Psoas muscle (tissue), 7 donors: ENCODE measurements at regions not wholly inside any gene's neighbourhood (a gene's known extent, or its start where the extent isn't known, plus 50 kb on each side); places are given as distances from the start of the nearest gene placed in this dataset.

ENCODE experiments used
- ATAC-seq, 4 donors: fragments of 200-7000 bp; cut with Tn5 transposase; one replicate each; pipeline ENCODE4 v1.9.1; 2020; ENCODE audit warnings: moderate library complexity in 3 of 4, mild to moderate bottlenecking in 2 of 4
- DNase-seq, 2 donors: peaks; one replicate each; pipeline ENCODE4 v3.0.0-alpha.2; 2020
- H3K27ac ChIP-seq: fragments of 200-600 bp; one replicate; pipeline ENCODE4 v1.8.0; 2022
- H3K27me3 ChIP-seq, 3 donors: fragments of 200-600 bp in 1 of 3; one replicate each; pipeline versions ENCODE4 v1.6.1 to v1.8.0; 2013 to 2022; ENCODE audit warnings: low read length in 2 of 3, mild to moderate bottlenecking in 2 of 3, moderate library complexity in 1 of 3; ENCODE audit not compliant: insufficient read depth in 3 of 3
- H3K36me3 ChIP-seq, 2 donors: fragments of 200-600 bp in 1 of 2; one replicate each; pipeline versions ENCODE4 v1.6.1 to v1.8.0; 2013 to 2022; ENCODE audit warnings: low read depth in 1 of 2, mild to moderate bottlenecking in 1 of 2, moderate library complexity in 1 of 2; ENCODE audit not compliant: insufficient read depth in 1 of 2
- H3K4me1 ChIP-seq: fragments of 200-600 bp; one replicate; pipeline ENCODE4 v1.8.0; 2022
- H3K4me3 ChIP-seq: fragments of 200-600 bp; one replicate; pipeline ENCODE4 v1.8.0; 2022; ENCODE audit warnings: mild to moderate bottlenecking
- H3K9me3 ChIP-seq: fragments of 200-600 bp; one replicate; pipeline ENCODE4 v1.8.0; 2022
- CTCF ChIP-seq: fragments of 200-600 bp; IDR thresholded peaks from one replicate; pipeline ENCODE4 v1.8.0; 2022; ENCODE audit warnings: antibody characterized with exemption
- WGBS, 3 donors: extraction: QIAGEN DNeasy Blood & Tissue Kit; methylation state at CpG; one replicate each; pipeline versions ENCODE4 v1.1.6 to v1.1.7; 2013; 5-methylcytosine and 5-hydroxymethylcytosine counted together
- intact Hi-C, 2 donors: fragments of 100-400 bp; cut with DNase I; formaldehyde crosslinking; loops; one replicate each; pipeline versions ENCODE4 v1.11.0 to v1.14.2; 2022
- donor health status: healthy with polysubstance abuse.
- donor health status: DM: no; HTN: no; CAD: no; lungs with moderate emphysema.
- donor health status: Bipolar disorder and iron deficiency.
- donor health status: healthy.
- donor health status: DM: yes; HTN: yes; CAD: no.
- donor health status: DM: no; HTN: no; CAD: no.
- donor health status: DM: yes; HTN: yes; CAD: no.

- ATAC-seq (no peak), DNase-seq (no peak)
- intact Hi-C loops = no loop called here
- Histone ChIP-seq H3K4me1 (no peaks in the 10 kb centered on the region), H3K36me3 (no peaks in the 10 kb centered on the region), H3K27ac (no peak overlapping the region), H3K9me3 (no peaks in the 10 kb centered on the region), H3K4me3 (no peak overlapping the region), H3K27me3 (no peaks in the 10 kb centered on the region)
- no peak for TF ChIP-seq CTCF
- WGBS, 3 donors = 17 to 28% (median 27%) methylated on average over 2 of the region's 2 CpGs
These were observed 243.5 kb downstream of the FRK start for GRCh38 chr6:115817161-115817560.

- DNase-seq = no peak
- Histone ChIP-seq H3K9me3 (no peaks in the 10 kb centered on the region), H3K36me3 (no peaks in the 10 kb centered on the region), H3K27me3 (no peaks in the 10 kb centered on the region), H3K27ac (no peak overlapping the region), H3K4me1 (no peaks in the 10 kb centered on the region), H3K4me3 (no peak overlapping the region)
- no peak for ATAC-seq
- TF ChIP-seq CTCF = no peak
- 82 to 91% (median 90%) methylated on average over 1 of the region's 1 CpG for WGBS, 3 donors
- intact Hi-C loops = no loop called here
These were observed 245.8 kb downstream of the FRK start for GRCh38 chr6:115814907-115815306.

- ATAC-seq = no peak
- Histone ChIP-seq H3K4me3 (no peak overlapping the region), H3K9me3 (no peaks in the 10 kb centered on the region), H3K4me1 (no peaks in the 10 kb centered on the region), H3K27me3 (no peaks in the 10 kb centered on the region), H3K27ac (no peak overlapping the region), H3K36me3 (no peaks in the 10 kb centered on the region)
- no peak for TF ChIP-seq CTCF
- no peak for DNase-seq
- intact Hi-C loops = no loop called here
- WGBS, 3 donors = 82 to 87% (median 83%) methylated on average over 5 of the region's 5 CpGs
These were observed 249.2 kb downstream of the FRK start for GRCh38 chr6:115811541-115811940.

- intact Hi-C loops = no loop called here
- H3K9me3 ChIP-seq = no peaks in the 10 kb centered on the region
- no peaks in the 10 kb centered on the region for H3K27me3 ChIP-seq
- H3K4me1 ChIP-seq = no peaks in the 10 kb centered on the region
- no peak overlapping the region for H3K27ac ChIP-seq
- 34 to 43% (median 38%) methylated on average over 1 of the region's 1 CpG for WGBS, 3 donors
- DNase-seq (no peak), ATAC-seq (no peak)
- H3K4me3 ChIP-seq = no peak overlapping the region
- H3K36me3 ChIP-seq = no peaks in the 10 kb centered on the region
- no peak for TF ChIP-seq CTCF
These were observed 262.5 kb downstream of the FRK start for GRCh38 chr6:115798229-115798628.

GRCh38 chr6:115796829-115797228 lies 263.9 kb downstream of the FRK start:
- no peak for ATAC-seq
- WGBS, 3 donors = 75 to 76% (median 75%) methylated on average over 1 of the region's 1 CpG

More at GRCh38 chr6:115796829-115797228, 263.9 kb downstream of the FRK start:
- H3K4me1 ChIP-seq = no peaks in the 10 kb centered on the region
- TF ChIP-seq CTCF = no peak
- no peak overlapping the region for H3K4me3 ChIP-seq
- no peak overlapping the region for H3K27ac ChIP-seq
- no peaks in the 10 kb centered on the region for H3K9me3 ChIP-seq
- intact Hi-C loops = no loop called here
- no peak for DNase-seq
- H3K36me3 ChIP-seq = no peaks in the 10 kb centered on the region
- no peaks in the 10 kb centered on the region for H3K27me3 ChIP-seq
